SK-N-SH (cell line): ENCODE measurements at regions not wholly inside any gene's neighbourhood (a gene's known extent, or its start where the extent isn't known, plus 50 kb on each side); places are given as distances from the start of the nearest gene placed in this dataset.

Experiments
- CTCF ChIA-PET: fragments of 300-600, 350-600 bp; formaldehyde crosslinking; extraction: SDS; loops from one replicate; lab custom pipeline; 2021; lab: Yijun Ruan, JAX
- POLR2A ChIA-PET: fragments of 350-600 bp; sonication (Branson Sonifier 250); formaldehyde crosslinking; extraction: SDS; loops from one replicate; lab custom pipeline; 2020; ENCODE audit warnings: antibody characterized with exemption, inconsistent platforms; lab: Yijun Ruan, JAX
- DNase-seq: peaks from one replicate; pipeline ENCODE4 v3.0.0; 2012
- H2AFZ ChIP-seq: fragments of 200-600 bp; sonication (generic); 2 replicates; pipeline ENCODE4 v1.8.1; 2016; ENCODE audit warnings: antibody characterized with exemption, mild to moderate bottlenecking, low read depth
- H3F3A ChIP-seq: fragments of 200-600 bp; sonication (generic); replicated peaks from 2 replicates; pipeline ENCODE3; 2016; ENCODE audit warnings: antibody characterized with exemption, mild to moderate bottlenecking; ENCODE audit not compliant: insufficient read depth
- H3K27ac ChIP-seq, 2 experiments: fragments of 200-500 bp in 1 of 2; fragments of 200-600 bp in 1 of 2; sonication (Bioruptor generic) in 1 of 2; sonication (generic), shearing (Covaris generic) in 1 of 2; 2 replicates each; pipeline versions ENCODE4 v1.5.1 to v1.6.1; 2014 to 2016; ENCODE audit warnings: low read depth in 2 of 2, inconsistent platforms in 1 of 2, low read length in 1 of 2, mild to moderate bottlenecking in 1 of 2, mixed read lengths in 1 of 2
- H3K27me3 ChIP-seq: fragments of 200-600 bp; sonication (generic), shearing (Covaris generic); 2 replicates; pipeline ENCODE4 v1.6.1; 2016; ENCODE audit warnings: mixed run types; ENCODE audit not compliant: insufficient read depth
- H3K36me3 ChIP-seq, 2 experiments: fragments of 200-500 bp in 1 of 2; fragments of 200-600 bp in 1 of 2; sonication (Bioruptor generic) in 1 of 2; sonication (generic) in 1 of 2; replicated peaks in 1 of 2; 2 replicates each; pipeline versions ENCODE3 to v1.5.1; 2014 to 2016; ENCODE audit warnings: low read length in 1 of 2, mild to moderate bottlenecking in 1 of 2; ENCODE audit not compliant: insufficient read depth in 2 of 2, control insufficient read depth in 1 of 2
- H3K4me1 ChIP-seq, 2 experiments: fragments of 200-500 bp in 1 of 2; fragments of 200-600 bp in 1 of 2; sonication (Bioruptor generic) in 1 of 2; sonication (generic), shearing (Covaris generic) in 1 of 2; 2 replicates each; pipeline versions ENCODE4 v1.5.1 to v1.6.1; 2014 to 2016; ENCODE audit warnings: low read depth in 1 of 2, low read length in 1 of 2, mixed run types in 1 of 2; ENCODE audit not compliant: insufficient read depth in 2 of 2, control insufficient read depth in 1 of 2
- H3K4me2 ChIP-seq: fragments of 200-600 bp; sonication (generic), shearing (Covaris generic); 2 replicates; pipeline ENCODE4 v1.6.1; 2017; ENCODE audit warnings: mixed run types
- H3K4me3 ChIP-seq, 2 experiments: fragments of 200-500 bp in 1 of 2; fragments of 200-600 bp in 1 of 2; sonication (Bioruptor generic) in 1 of 2; sonication (generic), shearing (Covaris generic) in 1 of 2; 2 replicates each; pipeline versions ENCODE4 v1.5.1 to v1.8.1; 2014 to 2016; ENCODE audit warnings: low read depth in 2 of 2, inconsistent platforms in 1 of 2, low read length in 1 of 2, mild to moderate bottlenecking in 1 of 2, mixed read lengths in 1 of 2, moderate library complexity in 1 of 2
- H3K79me2 ChIP-seq: fragments of 200-600 bp; sonication (generic); 2 replicates; pipeline ENCODE4 v1.8.1; 2017; ENCODE audit warnings: mild to moderate bottlenecking; ENCODE audit not compliant: insufficient read depth
- H3K9ac ChIP-seq: fragments of 200-600 bp; sonication (generic); 2 replicates; pipeline ENCODE4 v1.6.1; 2017; ENCODE audit warnings: mixed run types
- H3K9me2 ChIP-seq: fragments of 200-600 bp; sonication (generic); 2 replicates; pipeline ENCODE4 v1.6.1; 2017; ENCODE audit warnings: mixed run types
- H3K9me3 ChIP-seq: fragments of 200-600 bp; sonication (generic); 2 replicates; pipeline ENCODE4 v1.6.1; 2017; ENCODE audit warnings: mixed run types, mild to moderate bottlenecking, moderate library complexity
- H4K20me1 ChIP-seq: fragments of 200-600 bp; sonication (generic); 2 replicates; pipeline ENCODE4 v1.6.1; 2017; ENCODE audit warnings: mild to moderate bottlenecking, mixed run types; ENCODE audit not compliant: insufficient read depth
- EP300 ChIP-seq, 2 experiments: IDR thresholded peaks; 2 replicates each; pipeline versions ENCODE4 v1.4.0 to v1.6.1; 2012; ENCODE audit warnings: borderline replicate concordance in 1 of 2, low read depth in 1 of 2, low read length in 1 of 2
- EZH2phosphoT487 ChIP-seq: fragments of 200-600 bp; sonication (generic); IDR thresholded peaks from 2 replicates; pipeline ENCODE4 v1.6.1; 2017; ENCODE audit warnings: low read depth, mixed run types, mild to moderate bottlenecking, antibody characterized with exemption, moderate library complexity, borderline replicate concordance
- FOSL2 ChIP-seq: IDR thresholded peaks from 2 replicates; pipeline ENCODE4 v1.4.0; 2012; ENCODE audit warnings: low read depth, mild to moderate bottlenecking, moderate library complexity, borderline replicate concordance
- FOXM1 ChIP-seq: IDR thresholded peaks from 2 replicates; pipeline ENCODE4 v1.4.0; 2012; ENCODE audit warnings: low read depth, mild to moderate bottlenecking
- GABPA ChIP-seq: IDR thresholded peaks from 2 replicates; pipeline ENCODE4 v1.4.0; 2012; ENCODE audit warnings: low read depth, mild to moderate bottlenecking
- GATA2 ChIP-seq: sonication (generic); formaldehyde crosslinking; IDR thresholded peaks from 2 replicates; pipeline ENCODE4 v1.5.0; 2020; ENCODE audit warnings: mild to moderate bottlenecking, missing genetic modification reagents
- JUND ChIP-seq: IDR thresholded peaks from 2 replicates; pipeline ENCODE4 v1.4.0; 2012
- NFIC ChIP-seq: IDR thresholded peaks from 2 replicates; pipeline ENCODE4 v1.4.0; 2012; ENCODE audit warnings: borderline replicate concordance
- NRF1 ChIP-seq: IDR thresholded peaks from 2 replicates; pipeline ENCODE4 v1.6.1; 2012; ENCODE audit warnings: low read depth, mild to moderate bottlenecking, low read length
- POLR2AphosphoS5 ChIP-seq: IDR thresholded peaks from 2 replicates; pipeline ENCODE4 v1.6.1; 2012; ENCODE audit warnings: low read depth, low read length
- RAD21 ChIP-seq: IDR thresholded peaks from 2 replicates; pipeline ENCODE4 v1.6.1; 2012; ENCODE audit warnings: mild to moderate bottlenecking, low read length
- REST ChIP-seq: IDR thresholded peaks from 2 replicates; pipeline ENCODE4 v1.6.1; 2012; ENCODE audit warnings: mild to moderate bottlenecking, low read depth, low read length, moderate library complexity
- RFX5 ChIP-seq: IDR thresholded peaks from 2 replicates; pipeline ENCODE4 v1.6.1; 2012; ENCODE audit warnings: mild to moderate bottlenecking, improper control_type of control experiment, low read length
- RXRA ChIP-seq: IDR thresholded peaks from 2 replicates; pipeline ENCODE4 v1.4.0; 2012; ENCODE audit warnings: low read depth, mild to moderate bottlenecking, borderline replicate concordance
- SIN3A ChIP-seq: IDR thresholded peaks from 2 replicates; pipeline ENCODE4 v1.6.1; 2012; ENCODE audit warnings: low read depth, mild to moderate bottlenecking, low read length, moderate library complexity, borderline replicate concordance
- SMC3 ChIP-seq: IDR thresholded peaks from 2 replicates; pipeline ENCODE4 v1.6.1; 2012; ENCODE audit warnings: low read depth, low read length, improper control_type of control experiment
- TCF12 ChIP-seq: IDR thresholded peaks from 2 replicates; pipeline ENCODE4 v1.4.0; 2012
- WGBS: methylation state at CpG from one replicate; pipeline ENCODE4 v1.1.6; 2017; ENCODE audit warnings: low lambda C conversion rate; 5-methylcytosine and 5-hydroxymethylcytosine counted together
- TF ChIP-seq, protein P1 (sequence below): IDR thresholded peaks from 2 replicates; pipeline ENCODE4 v1.4.0; 2012; ENCODE audit warnings: low read depth, borderline replicate concordance
- TF ChIP-seq, protein P2 (sequence below): IDR thresholded peaks from 2 replicates; pipeline ENCODE4 v1.4.0; 2012; ENCODE audit warnings: low read depth

DNA sequence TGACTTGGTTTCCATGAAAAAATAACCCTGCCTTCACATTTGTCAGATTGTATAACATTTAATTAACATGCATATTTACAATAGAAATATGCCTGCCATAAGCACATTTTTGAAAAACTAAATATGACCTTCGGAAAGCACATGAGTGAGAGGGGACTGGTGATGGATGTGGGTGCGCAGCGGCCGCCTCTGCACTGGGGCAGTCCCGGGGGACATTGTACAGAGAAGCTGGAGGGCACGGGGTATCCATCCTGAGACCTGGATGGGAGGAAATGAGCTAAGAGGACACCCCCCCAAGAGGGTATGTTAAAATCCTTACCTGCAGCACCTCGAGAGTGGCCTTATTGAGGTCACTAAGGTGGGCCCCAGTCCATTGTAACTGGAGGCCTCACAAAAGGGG is 161.3 kb upstream of the IRX4 start:
- ChIA-PET CTCF (interaction anchor here (0.9 kb wide), 1 partner anchor 281 kb away, joined by 3 read pairs; no protein-coding TSS in a partner anchor), POLR2A (no interaction called here)
- TF ChIP-seq GATA2 (CRISPR knock-in tag) (no peak), RFX5 (no peak)
- TF ChIP-seq, protein P1, sequence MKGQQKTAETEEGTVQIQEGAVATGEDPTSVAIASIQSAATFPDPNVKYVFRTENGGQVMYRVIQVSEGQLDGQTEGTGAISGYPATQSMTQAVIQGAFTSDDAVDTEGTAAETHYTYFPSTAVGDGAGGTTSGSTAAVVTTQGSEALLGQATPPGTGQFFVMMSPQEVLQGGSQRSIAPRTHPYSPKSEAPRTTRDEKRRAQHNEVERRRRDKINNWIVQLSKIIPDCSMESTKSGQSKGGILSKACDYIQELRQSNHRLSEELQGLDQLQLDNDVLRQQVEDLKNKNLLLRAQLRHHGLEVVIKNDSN, result no peak

GRCh38 chr5:2039180-2039531 is 156.4 kb upstream of the IRX4 start:
- TF ChIP-seq SMC3 (no peak), SIN3A (no peak), GABPA (no peak), REST (no peak), EZH2phosphoT487 (no peak), FOXM1 (no peak), TCF12 (no peak), NRF1 (no peak), POLR2AphosphoS5 (no peak), RXRA (no peak), NFIC (no peak), JUND (no peak), FOSL2 (no peak), RFX5 (no peak), RAD21 (no peak), EP300 (IDR thresholded peaks at IDR 0.05; ENCODE audit: borderline replicate concordance in 1 of 2, low read depth in 1 of 2, low read length in 1 of 2) (no peak)
- TF ChIP-seq, protein P1, result no peak
- TF ChIP-seq, protein P2, sequence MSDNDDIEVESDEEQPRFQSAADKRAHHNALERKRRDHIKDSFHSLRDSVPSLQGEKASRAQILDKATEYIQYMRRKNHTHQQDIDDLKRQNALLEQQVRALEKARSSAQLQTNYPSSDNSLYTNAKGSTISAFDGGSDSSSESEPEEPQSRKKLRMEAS, result no peak
- TF ChIP-seq, all 33 proteins: peak for 0
- no peaks in the 10 kb centered on the region for H3K36me3 ChIP-seq
- H3K27me3 ChIP-seq, result peaks cover 48% of the 10 kb centered on the region; the same call in 1 of the 2 replicates
- H3K9ac ChIP-seq, result no peak overlapping the region
- 13% methylated on average over 4 of the region's 8 CpGs for WGBS
- H3K4me3 ChIP-seq, result no peak overlapping the region
- H3K4me2 ChIP-seq, result no peak overlapping the region
- H3K27ac ChIP-seq, result no peak overlapping the region
- no peaks in the 10 kb centered on the region for H3F3A ChIP-seq
- H3K4me1 ChIP-seq, result no peaks in the 10 kb centered on the region; a peak in 1 of 4 replicates
- POLR2A ChIA-PET, result no interaction called here
- CTCF ChIA-PET, result interaction anchor here (0.6 to 2.8 kb wide), 3 partner anchors 14 to 370 kb away, joined by 3 to 13 read pairs (median 8); no protein-coding TSS in a partner anchor
- no peaks in the 10 kb centered on the region for H4K20me1 ChIP-seq
- H2AFZ ChIP-seq, result no peak overlapping the region
- H3K9me3 ChIP-seq, result no peaks in the 10 kb centered on the region
- no peaks in the 10 kb centered on the region for H3K9me2 ChIP-seq
- H3K79me2 ChIP-seq, result no peaks in the 10 kb centered on the region
- DNase-seq, result no peak

More for the DNA sequence above, 161.3 kb upstream of the IRX4 start:
- Histone ChIP-seq H3K4me1 (no peaks in the 10 kb centered on the region), H3K27ac (no peak overlapping the region), H3K4me2 (no peak overlapping the region), H3K36me3 (no peaks in the 10 kb centered on the region), H3K27me3 (peaks cover 34% of the 10 kb centered on the region; the same call in 1 of the 2 replicates), H3K9me3 (no peaks in the 10 kb centered on the region), H3K9me2 (no peaks in the 10 kb centered on the region), H2AFZ (no peak overlapping the region), H4K20me1 (no peaks in the 10 kb centered on the region), H3K79me2 (no peaks in the 10 kb centered on the region), H3F3A (no peaks in the 10 kb centered on the region), H3K4me3 (no peak overlapping the region), H3K9ac (no peak overlapping the region)
- DNase-seq, result no peak
- WGBS, result 0% methylated on average over 7 of the region's 7 CpGs
